22Rv1 (cell line): ENCODE measurements at regions not wholly inside any gene's neighbourhood (a gene's known extent, or its start where the extent isn't known, plus 50 kb on each side); places are given as distances from the start of the nearest gene placed in this dataset.

Source experiments
- H3K27ac ChIP-seq: fragments of 450-650 bp; 2 replicates; pipeline ENCODE4 v1.5.1; 2017
- ZFX ChIP-seq: fragments of 450-650 bp; IDR thresholded peaks from 2 replicates; pipeline ENCODE4 v1.6.1; 2017; ENCODE audit warnings: antibody characterized with exemption, borderline replicate concordance
- TF ChIP-seq, protein P1 (sequence below): fragments of 450-650 bp; IDR thresholded peaks from 2 replicates; pipeline ENCODE4 v1.5.1; 2017; ENCODE audit warnings: mild to moderate bottlenecking

DNA sequence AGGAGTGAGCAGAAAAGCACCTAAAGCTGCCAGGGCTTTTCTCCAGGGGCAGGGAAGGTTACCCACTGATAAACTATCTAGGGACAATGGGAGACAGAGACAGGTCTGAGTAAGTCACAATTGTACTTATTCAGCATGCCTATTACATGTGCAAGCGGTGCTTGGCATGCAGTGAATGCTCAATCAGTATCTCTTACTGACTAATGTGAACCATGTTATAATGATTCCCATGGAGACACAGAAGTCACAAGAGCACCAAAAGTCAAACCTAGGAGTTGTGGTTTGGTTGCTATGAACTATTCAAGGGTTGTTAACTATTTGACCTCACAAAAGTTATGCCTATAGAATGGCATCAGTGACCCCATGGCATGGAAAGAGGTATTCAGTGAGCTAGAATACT is 50.0 kb upstream of the RASGRP1 start:
- no peak overlapping the region for H3K27ac ChIP-seq
- TF ChIP-seq, protein P1, sequence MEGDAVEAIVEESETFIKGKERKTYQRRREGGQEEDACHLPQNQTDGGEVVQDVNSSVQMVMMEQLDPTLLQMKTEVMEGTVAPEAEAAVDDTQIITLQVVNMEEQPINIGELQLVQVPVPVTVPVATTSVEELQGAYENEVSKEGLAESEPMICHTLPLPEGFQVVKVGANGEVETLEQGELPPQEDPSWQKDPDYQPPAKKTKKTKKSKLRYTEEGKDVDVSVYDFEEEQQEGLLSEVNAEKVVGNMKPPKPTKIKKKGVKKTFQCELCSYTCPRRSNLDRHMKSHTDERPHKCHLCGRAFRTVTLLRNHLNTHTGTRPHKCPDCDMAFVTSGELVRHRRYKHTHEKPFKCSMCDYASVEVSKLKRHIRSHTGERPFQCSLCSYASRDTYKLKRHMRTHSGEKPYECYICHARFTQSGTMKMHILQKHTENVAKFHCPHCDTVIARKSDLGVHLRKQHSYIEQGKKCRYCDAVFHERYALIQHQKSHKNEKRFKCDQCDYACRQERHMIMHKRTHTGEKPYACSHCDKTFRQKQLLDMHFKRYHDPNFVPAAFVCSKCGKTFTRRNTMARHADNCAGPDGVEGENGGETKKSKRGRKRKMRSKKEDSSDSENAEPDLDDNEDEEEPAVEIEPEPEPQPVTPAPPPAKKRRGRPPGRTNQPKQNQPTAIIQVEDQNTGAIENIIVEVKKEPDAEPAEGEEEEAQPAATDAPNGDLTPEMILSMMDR, result no peak
- TF ChIP-seq ZFX, result no peak

DNA sequence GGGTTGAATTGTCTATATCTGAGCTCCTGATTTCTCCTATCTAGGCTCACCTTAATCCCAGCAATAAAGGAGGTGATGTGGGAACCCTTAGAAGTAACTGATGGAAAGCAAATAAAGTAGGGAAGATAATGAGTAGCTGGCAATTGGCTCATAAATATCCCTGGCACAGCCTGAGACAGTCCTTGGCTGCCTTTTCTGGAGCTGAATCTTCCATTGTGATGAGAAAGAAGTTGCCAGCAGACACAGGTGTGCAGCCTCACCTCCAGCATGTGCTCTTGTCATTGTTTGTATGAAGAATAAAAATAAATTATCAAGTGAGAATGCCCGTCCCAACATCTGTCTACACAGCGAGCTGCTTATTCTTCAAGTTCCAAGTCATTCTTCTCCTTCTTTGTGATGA is 53.2 kb upstream of the RASGRP1 start:
- TF ChIP-seq, protein P1, result no peak
- TF ChIP-seq ZFX, result no peak

DNA sequence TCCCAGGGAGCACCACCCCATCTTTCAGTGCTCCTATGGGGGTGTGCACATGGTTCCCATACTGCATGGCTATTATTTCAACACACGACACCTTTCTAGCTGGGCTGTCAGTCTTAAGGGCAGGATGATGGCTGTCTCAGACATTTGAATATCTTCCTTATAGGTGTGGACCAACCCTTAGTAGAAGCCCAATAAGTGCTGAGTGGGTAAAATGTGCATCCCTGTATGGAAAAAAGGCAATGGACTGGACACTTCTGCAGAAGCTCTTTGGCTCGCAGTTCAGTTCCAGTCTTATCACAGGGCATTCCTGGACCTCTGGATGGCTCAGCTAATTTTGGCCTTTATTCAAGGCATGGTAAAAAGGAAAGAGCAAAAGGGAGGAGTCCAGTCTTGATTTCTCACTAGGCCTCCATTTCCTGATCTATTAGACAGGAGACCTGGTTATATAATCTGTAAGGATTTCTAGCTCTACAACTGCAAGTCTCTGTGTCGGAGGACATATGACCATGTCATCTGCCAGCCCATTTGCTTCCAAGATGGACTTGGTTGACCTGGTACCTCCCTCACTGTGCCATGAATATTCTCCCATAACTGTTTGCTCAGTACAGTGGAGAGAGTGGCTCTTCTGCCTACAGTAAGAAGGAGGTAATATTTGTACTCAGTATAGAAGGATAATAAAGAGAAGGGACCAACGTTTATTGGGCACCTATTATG is 53.8 kb upstream of the RASGRP1 start:
- TF ChIP-seq ZFX, result no peak
- TF ChIP-seq, protein P1, result no peak
- H3K27ac ChIP-seq, result no peak overlapping the region

More for the DNA sequence above, 53.2 kb upstream of the RASGRP1 start:
- no peak overlapping the region for H3K27ac ChIP-seq

DNA sequence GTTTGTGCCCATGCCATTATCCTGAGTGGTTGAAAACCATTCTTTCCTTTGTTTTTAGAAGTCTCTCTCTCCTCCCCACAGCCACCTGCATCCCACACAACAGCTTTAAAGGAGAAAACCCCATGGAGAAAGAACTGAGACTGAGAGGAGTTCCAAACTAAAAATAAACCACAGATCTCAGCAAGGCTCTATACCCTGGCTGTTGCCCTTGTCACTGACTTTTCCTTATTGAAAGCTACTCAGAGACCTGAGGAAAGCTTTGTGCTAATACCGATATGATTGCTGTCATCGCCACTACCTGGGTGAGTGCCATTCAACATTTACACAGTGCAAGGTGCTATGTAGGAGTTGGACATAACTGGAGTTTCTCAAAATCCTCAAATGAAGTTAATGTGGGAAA is 55.5 kb upstream of the RASGRP1 start:
- TF ChIP-seq, protein P1, result no peak
- TF ChIP-seq ZFX, result no peak
- H3K27ac ChIP-seq, result no peak overlapping the region

DNA sequence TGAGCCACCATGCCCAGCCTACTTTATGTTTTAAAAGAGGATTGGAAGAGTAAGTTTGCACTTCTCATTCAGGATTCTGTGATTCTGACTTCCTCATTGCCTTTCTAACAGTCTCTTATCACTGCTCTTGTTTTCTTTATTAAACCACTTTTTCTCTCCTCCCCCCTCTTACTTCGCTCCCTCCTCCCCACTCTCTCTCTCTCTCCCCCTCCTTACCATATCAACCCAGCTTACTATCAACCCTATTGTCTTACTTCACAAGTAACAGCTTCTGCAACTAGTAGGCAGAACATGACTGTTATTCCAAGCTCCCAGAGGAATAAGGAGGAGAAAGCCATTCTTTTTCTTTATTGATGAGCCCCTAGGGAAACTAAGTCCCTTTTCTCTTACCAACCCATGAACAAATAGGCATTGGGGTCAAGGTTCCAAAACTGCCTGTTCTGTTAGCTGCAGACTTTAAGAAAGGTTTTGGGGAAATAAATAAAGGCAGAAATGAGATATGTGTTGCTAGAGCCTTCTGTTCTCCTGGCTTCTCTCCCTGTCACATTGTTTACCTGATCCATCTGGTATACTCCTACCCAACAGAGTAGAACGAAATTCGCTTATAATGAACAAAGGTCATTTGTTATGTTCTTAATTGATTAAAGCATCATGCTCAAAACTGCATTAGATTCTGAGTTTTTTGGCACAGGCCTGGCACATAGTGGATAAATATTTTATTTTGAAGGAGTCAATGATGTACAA is 56.4 kb upstream of the RASGRP1 start:
- TF ChIP-seq ZFX, result no peak
- TF ChIP-seq, protein P1, result no peak
- H3K27ac ChIP-seq, result no peak overlapping the region

DNA sequence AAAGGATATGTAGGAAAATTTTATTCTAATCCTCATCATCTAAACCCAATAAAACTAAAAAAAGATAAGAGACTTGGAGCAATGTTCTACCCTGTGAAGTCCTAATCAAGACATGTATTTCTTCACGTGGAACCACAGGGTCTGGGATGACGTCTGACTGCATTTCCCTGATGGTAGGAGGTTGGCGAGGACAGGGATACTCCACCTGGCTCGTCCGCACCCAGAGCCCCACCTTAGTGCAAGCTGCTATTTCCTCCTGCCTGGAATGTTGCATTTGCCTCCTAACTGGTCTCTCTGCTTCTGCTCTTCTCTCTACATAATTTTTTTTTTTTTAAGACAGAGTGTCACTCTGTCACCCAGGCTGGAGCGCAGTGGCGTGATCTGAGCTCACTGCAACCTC is 57.7 kb upstream of the RASGRP1 start:
- no peak overlapping the region for H3K27ac ChIP-seq
- TF ChIP-seq, protein P1, result no peak
- TF ChIP-seq ZFX, result no peak

DNA sequence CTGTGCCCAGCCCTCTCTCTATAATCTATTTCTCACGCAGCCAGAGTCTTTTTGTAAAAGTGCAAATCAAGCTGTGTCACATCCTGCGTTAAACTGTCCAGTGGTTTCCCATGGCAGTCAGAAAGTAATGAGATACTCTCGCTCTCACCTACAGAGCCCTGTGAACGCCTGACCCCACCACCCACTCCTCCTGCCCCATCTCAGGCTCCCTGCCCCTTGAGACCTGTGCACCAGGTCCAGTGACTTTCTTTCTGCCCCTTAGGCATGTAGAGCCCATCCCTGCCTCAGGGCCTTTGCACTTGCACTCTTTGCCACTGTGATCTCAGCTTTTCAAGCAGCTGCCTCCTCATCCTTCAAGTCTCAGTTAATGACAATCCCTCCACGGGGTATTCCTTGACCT is 58.3 kb upstream of the RASGRP1 start:
- TF ChIP-seq, protein P1, result no peak
- TF ChIP-seq ZFX, result no peak
- no peak overlapping the region for H3K27ac ChIP-seq
